GM19452 (cell line): ENCODE measurements at regions not wholly inside any gene's neighbourhood (a gene's known extent, or its start where the extent isn't known, plus 50 kb on each side); places are given as distances from the start of the nearest gene placed in this dataset.
"Not testable (repeated sequence)": the region's sequence is repeated elsewhere in the genome, so short reads cannot be mapped to it uniquely, and the experiment has no call there.

Source experiments
- ATAC-seq: cut with Tn5 transposase; IDR thresholded peaks from one replicate; pipeline ENCODE4 v1.9.1; 2021; ENCODE audit not compliant: unreplicated experiment

DNA sequence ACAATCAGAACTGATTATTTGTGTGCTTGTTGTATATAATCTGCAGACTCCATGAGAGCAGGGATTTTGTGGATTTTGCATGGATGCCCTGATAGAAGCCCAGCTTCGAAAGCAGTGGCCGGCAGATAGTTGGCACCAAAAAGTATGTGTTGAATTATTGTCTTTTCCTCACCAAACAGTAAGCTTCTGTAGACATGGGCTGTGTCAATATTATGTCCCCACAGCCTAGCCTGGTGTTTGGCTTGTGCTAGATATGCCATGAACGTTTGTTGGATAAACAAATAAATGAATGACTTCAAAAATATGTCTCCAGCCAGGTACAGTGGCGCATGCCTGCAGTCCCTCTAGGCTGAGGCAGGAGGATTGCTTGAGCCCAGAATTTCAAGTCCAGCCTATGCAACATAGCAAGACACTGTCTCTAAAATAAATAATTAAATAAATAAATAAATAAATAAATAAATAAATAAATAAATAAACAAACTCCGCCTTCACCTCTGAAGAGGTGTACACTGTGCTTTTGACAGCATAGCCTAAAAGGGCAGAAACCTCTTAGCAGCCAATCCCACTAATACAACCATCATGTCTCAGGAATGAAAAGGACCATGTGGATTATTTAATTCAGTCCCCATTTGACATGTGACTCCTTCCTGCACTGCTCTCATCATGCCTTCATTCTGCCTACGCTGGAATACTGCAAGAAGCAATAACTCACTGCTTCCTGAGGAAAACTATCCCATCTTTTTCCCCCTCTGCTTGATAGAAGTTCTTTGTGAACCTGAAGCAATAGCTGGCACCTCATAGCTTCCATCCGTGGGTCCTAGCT, 335.2 kb downstream of the FBXW7 start:
- no peak for ATAC-seq

DNA sequence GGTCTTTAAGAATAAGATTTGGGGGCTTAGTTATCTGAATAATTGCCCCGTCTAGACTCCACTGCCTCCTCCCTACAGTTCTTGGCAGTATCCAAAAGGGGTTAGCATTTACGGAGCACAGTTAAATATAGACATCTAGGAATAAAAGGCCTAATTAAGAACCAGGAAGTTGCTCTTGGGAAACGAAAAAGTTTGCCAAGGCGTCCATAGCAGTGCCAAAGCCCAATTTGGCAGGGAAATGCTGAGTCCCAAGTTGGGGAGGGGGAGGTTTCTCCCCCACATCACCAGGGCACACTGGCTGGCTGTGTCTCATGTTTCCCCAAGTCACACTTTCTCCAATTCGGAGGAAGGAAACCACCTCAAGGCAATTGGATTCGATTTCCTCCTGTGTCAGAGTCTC, 338.7 kb downstream of the FBXW7 start:
- ATAC-seq: no peak

DNA sequence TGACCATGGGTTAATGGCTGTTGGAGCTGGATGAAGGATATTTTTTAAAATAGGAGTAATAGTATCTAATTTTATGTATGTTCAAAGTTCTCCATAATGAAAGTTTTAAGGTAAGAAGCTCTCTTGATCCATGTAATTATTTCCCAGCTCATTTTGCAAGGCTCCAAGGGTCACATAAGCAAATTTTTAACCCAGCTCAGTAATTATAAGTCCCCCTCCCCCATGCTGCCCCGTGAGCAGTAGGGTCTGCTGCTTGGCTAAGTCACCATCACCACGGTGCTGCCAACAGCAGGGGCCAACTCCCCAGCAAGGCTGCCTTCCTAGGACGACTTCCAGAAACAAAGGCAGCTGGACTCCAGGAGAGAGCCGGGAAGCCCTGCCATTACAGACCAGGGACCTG, 340.0 kb downstream of the FBXW7 start:
- ATAC-seq: no peak

DNA sequence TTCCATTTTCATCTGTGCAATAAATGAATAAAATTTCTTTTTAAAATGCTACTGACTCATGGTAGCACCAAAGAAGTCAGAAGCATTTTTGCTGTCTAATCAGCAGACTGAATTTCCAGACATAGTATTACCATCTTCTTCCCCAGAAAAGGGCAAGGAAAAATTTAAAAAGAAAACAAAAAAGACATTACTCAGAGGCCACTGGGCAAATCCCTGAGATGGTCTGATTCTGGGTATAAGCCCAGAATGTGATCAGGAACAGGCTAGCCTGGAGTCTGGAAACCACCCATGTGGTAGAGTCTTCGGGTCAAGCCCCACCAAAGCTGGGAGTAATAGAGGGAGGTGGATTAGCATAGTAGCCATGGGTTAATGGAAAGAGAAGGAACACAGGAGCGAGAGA, 342.8 kb downstream of the FBXW7 start:
- no peak for ATAC-seq

DNA sequence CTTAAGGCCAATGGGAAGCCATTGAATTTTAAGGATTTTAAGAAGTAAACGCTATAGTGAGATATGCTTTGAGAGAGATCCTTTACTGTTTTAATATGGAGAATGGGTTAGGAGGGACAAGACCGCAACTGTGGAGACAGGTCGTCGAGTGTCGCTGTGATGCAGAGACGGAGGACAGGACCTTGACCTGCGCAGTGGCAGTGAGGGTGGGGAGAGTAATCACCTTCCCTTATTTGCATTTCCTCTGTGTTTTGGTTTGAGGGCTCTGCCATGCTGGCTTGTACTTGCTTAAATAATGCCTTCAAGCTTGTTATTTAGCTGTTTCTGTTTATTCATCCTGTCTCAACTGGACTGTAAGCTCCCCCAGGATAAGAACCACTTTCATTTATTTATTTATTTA, 345.0 kb downstream of the FBXW7 start:
- no peak for ATAC-seq

DNA sequence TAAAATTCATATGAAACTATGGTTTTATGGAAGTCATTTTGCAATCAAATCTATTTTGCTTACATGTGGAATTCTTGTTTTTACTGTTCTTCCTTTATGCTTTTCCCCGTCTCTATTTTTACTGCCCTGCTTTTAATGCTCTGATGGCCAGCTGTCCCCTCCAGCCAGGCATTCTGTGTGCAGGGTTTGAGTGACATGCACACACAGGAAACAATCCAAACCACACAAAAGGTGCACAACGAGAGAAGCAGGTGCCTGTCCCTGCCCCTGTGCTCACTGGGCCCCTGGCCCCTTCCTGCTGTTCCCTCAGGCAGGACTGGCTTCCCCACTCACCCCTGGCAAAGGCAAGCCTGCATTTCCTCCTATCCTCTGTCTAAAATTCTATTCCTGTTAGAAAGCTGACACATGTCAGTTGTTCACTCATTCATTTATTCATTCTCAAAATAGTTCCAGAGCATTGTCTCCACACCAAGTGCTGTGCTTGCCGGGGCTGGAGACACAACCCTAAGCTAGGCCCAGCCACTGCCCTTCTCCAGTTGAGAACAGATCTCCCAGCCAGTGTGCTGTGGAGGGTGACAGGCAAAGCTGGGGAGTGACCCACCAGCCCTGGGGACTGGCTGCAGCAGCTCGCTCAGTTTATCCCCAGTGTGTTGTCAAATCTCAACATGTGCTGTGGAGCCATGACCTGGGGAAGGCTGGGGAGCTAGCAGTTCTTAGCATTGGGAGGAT, 346.3 kb downstream of the FBXW7 start:
- ATAC-seq: peak; percentile 78

DNA sequence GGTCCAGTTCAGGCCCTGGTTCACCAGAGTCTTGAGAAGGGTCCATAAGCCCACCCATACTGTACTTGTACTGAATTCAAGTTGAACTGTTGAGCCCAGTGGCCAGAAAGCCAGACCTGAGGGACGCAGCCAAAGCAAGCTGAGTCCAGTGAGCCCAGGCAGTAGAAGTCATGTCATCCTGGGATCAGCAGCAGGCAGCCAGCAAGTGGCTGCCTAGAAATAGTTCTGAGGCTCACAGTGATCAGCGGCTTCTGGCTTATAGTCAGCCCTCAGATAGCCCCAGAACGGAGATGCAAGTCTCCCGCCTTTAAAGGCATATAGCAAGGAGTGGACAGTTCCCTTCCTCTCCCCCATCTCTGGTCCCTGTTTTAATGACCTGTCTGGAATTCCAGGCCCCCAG, 347.1 kb downstream of the FBXW7 start:
- no peak for ATAC-seq

DNA sequence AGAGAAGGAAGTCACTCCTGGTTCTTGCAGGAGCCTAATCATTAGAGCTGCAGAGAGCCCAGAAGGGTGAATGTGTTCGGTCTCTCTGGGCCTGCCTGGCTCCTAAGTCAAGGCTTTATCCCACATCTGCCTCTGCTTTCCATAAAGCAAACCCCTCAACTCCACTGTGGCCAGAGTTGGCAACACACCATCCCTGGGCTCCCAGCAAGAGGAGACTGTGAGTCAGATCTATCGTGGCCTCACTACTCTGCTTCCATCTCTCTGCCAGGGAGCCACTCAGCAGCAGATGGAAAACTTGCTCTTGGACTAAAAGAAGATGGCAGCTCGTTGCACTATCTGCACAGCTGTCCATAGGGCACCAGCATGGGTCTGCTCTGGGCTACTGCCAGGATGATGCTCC, 348.2 kb downstream of the FBXW7 start:
- ATAC-seq: no peak

DNA sequence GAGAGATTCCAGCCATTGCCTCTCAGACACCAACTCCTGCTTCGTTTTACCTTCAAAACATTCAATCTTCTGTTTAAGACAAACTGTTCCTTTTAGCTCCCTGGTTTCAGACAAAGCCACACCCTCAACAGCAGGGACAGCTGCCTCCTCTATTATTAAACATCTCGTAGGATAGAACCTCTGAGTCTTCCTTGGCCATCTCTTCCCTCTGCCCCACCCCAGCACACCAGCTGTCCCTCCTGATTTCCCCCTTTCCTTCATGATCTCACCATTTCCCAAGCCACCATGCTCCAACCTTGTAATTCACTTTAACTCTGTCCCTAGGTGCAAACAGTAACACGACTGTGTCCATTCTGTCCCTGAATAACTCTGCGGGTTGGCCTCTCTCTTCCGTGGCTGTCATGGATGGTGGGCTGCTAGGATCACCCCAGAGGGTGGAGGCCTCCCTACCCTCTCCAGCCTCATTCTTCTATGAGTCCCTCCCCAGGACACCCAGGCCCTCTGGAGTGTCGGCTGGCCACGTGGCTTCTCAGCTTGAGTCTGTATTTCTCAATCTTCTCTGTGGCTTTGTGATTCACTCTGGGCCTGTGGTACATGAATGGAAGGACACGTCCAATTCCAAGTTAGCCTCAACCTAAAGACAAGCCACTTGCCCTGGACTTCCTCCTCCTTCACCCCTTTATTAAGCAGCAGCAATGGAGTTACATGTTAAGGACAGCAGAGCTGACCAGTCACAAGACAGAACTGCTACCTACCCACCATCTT, 349.9 kb downstream of the FBXW7 start:
- ATAC-seq: no peak

DNA sequence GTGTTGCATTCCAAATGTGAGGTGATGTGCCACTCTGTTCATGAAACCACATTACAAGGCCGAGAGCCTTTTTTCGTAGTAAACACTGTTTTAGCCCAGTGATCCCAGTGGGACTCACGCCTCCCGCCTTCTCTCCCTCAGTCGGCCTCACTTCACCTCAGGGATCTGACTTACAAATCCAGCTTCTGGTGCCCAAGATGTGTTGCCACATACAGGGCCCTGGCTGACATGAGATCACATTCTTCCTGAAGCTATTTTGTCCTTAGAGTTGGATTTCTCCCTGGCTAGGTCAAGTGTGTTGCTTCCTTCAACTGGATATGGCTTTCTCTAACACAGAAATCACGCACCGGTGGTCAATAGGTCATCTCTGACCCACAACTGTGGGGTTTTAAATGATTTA, 354.7 kb downstream of the FBXW7 start:
- ATAC-seq: no peak

DNA sequence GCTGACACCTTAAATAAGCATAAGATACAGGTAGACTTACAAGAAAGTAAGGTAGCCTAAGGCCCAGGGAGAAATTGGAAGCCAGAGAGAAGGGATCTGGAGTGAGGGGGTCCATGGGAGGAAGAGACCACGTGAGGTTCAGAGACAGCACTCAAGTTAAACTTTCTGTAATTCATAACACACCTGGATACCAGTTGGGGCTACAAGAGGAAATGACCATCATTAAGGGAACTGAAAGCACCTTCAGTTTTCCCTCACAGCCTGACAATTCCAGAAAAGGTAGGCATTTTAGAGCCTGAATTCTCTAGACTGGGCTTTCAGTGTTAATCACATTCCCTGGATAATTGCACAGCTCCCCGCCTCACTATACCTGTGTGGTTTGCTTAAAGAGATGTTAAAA, 355.5 kb downstream of the FBXW7 start:
- no peak for ATAC-seq

DNA sequence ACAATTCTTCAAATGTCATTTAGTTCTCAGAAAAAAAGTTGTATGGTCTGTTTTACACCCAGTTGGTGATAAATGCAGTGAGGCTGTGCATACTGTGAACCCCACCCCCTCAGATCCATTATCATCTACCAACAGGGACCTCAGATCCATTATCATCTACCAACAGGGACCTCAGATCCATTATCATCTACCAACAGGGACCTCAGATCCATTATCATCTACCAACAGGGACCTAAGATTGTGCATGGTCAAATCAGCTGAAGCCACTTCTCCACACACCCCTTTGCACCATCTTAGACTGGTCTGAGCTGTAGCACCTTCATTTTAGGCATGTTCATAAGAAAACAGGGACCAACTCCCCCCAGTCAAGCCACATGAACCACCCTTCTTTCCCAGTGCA, 358.4 kb downstream of the FBXW7 start:
- not testable (repeated sequence) for ATAC-seq

DNA sequence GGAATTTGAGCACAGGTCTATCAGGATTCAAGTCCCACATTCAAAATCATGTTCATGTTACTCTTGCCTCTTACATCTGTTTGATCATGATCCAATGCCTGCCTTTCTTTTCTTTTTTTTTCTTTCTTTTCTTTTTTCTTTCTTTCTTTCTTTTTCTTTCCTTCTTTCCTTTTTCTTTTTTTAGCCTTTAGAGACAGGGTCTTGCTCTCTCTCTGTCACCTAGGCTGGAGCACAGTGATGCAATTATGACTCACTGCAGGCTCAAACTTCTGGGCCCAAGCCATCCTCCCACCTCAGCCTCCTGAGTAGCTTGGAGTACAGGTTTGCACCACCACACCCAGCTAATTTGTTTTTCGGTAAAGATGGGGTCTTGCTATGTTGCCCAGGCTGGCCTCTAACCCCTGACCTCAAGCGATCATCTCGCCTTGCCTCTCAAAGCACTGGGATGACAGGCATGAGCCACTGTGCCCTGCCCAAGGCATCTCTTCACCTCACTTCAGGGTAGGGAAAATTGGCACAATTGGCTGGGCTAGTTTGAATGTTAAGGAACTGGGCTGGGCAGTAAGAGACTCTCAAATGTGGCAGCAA, 359.2 kb downstream of the FBXW7 start:
- ATAC-seq: no peak

DNA sequence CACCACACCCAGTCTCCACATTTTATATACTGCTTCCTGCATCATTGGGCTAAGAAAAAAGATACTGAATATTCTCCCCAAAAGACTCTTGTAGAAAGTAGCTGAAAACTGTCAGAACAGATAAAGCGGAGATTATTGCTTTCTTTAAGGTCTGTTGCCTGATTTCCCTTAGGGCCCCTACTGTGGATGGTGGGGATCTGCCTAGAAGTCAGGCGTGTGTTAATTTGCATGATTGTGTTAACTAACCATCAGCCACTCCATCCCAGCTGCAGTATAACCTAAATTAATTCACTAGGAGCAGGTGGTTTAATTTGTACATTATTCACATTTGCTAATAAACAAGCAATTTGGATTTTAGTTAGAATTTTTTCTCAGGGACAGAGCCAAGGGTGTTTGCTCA, 360.3 kb downstream of the FBXW7 start:
- ATAC-seq: no peak

DNA sequence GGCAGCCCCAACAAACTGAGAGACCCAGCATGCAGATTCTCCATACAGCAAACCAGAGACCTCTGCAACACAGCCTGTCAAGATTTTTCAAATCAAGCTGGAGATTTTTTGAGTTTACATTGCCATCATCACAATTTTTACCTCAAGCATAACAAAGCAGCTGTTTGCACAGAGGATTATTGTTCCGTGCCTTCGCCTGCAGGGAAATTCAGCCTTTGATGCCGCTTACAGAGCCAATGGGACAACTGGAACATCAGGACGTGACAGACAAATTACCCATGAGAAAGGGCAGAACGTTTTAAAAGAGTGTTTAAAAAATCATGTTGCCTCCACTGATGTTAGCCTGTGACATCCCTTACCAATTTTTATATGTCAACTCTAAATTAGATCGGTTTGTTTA, 363.7 kb downstream of the FBXW7 start:
- no peak for ATAC-seq

DNA sequence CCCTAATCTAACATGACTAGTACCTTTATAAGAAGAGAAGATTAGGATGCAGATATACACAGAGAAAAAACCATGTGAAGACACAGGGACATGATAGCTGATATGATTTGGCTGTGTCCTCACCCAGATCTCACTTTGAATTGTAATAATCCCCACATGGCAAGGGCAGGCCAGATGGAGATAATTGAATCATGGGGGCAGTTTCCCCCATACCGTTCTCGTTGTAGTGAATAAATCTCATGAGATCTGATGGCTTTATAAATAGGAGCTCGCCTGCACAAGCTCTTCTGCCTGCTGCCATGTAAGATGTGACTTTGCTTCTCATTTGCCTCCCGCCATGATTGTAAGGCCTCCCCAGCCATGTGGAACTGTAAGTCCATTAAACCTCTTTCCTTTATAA, 364.3 kb downstream of the FBXW7 start:
- no peak for ATAC-seq

DNA sequence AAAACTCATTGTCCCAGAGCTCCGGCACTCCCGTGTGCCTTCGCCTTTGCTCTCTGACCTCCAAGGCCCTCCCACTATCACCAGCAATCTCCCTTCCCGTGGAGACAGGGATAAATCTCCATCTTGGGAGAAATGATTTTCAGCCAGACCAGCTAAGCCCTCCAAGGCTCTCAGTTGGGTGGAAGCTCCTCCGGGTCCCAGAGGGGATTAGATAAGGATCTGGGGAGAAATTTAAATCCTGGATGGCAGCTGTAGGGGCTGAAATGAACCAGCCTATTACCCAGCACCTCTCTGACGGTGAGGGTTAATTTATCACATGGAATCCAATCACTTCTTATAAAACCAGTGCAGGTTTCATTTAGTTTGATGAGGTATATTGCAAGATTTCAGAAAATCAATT, 366.2 kb downstream of the FBXW7 start:
- ATAC-seq: no peak

DNA sequence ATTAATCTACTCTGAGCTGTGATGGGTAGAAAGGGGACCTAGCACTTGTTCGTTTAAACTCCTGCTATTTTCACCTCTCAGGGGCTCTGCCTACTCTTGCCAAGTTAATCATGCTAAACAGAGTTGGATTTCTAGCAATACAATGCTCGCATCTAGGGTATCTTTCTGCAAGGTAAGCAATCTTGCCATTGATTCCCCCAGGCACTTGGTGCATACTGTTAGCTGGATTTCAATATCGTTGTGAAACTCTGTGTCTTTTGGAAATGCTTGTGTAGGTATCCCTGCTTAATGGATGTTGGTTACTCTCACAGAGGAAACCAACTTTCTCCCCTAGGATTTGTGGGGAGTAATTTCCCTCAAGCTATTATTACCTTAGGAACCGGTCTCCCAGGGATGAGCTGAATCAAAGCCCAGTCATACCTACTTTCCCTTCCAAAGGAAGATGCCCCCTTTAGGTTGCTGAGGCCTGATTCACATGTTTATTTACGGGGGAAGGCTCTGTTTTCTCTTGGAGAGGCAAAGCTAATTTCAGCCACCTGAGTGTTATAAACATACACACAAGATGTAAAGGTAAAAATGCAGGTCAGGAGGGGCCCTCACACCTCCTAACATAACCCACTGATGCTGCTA, 366.8 kb downstream of the FBXW7 start:
- ATAC-seq: no peak

DNA sequence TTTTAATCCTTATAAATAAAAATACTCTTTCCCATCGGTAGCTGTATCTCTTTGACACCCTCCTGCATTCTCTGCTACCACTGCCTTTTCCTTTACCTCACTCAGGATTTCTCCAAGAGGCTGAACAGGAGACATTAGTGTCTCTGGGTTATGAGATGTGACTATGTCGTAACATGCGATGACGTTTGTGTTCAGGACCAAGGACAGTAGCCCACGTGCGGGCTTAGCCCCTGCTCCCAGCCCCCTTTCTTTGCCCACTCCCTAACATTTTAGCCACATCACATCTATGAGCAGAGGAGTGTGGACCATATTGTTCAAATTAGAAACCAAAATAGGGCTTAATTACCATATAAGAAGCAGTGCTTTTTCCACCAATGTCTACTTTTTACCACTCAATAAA, 369.3 kb downstream of the FBXW7 start:
- no peak for ATAC-seq

DNA sequence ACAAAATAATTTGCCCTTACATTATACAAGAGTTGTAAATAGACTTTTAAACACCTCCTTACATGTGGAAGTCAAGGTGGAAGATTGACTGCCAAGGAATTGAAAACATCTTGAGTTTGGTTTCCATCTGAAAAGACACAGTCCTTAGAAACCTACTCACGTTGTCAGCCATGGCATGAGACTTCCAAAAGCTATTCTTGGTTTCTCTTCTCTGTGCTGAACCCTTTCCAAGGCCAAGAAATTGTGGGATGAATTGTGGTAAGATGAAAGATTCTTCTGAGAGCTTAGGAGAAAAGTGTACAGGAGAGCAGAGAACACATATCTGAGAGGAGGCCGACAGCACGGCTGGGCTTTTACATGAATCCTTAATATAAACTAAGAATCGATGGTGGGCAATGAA, 370.0 kb downstream of the FBXW7 start:
- ATAC-seq: no peak

DNA sequence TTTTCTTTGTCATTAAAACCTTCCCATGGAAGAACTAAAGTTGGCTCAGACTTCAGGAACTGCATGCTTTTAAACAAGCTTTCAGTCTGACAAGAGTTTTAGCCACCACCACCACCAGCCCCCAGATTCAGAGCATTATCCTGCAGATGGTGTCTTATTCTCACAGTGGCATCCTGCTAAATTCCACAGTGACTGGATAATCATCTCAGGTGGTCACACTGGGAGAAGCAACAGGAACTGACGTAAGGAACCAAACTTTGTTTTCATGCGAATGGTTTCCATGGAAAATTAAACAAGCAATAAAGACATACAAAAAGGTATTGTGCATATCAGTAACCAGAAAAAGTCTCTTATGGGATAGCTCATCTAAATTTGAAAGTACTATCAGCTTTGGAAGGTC, 370.7 kb downstream of the FBXW7 start:
- ATAC-seq: no peak
